ENCODE measurements at regions not wholly inside any gene's neighbourhood (a gene's known extent, or its start where the extent isn't known, plus 50 kb on each side); places are given as distances from the start of the nearest gene placed in this dataset.
"Not testable (repeated sequence)": the region's sequence is repeated elsewhere in the genome, so short reads cannot be mapped to it uniquely, and the experiment has no call there.

DNA sequence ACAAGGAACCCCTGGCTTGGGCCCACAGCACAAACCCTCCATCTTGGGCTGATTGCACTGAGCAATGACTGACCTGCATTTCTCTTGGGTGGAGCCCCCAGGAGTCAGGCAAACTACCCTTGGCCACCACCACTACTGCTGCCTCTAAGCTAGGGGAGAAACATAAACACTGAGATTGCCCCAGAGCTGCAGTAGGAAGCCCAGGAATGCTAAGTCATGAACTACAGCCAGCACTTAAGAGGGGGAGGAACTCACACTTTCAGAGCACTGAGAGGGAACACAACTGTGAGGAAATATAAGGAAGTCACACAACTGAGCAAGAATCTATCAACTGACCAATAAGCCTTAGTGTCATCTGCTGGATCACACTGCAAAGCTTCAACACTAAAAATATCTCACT is 111.6 kb upstream of the PPP3CA start:
- intact Hi-C loops (cut with DNase I): no loop called here
- ATAC-seq: no peak
- DNase-seq (ENCODE audit: missing footprints): no peak

DNA sequence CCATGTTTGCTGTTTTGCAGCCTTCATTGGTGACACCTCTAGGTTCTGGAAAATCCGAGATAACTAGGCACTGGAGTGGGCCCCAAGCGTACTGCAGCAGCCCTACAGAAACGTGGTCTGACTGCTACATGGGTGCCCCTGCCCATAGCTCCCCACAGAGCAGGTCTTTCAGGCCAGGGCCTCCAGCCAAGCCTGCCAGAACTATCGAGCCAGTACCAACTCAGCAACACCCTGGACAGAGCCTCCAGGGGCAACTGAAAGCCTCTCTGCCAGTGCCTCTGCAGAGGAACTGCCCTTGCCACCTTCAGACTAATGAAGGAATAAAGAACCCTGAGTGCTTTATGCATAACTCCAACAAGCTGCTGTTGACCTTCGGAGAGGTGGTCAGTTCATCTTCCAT is 111.1 kb upstream of the PPP3CA start:
- intact Hi-C loops (cut with DNase I): no loop called here
- no peak for DNase-seq (ENCODE audit: missing footprints)
- ATAC-seq: no peak

DNA sequence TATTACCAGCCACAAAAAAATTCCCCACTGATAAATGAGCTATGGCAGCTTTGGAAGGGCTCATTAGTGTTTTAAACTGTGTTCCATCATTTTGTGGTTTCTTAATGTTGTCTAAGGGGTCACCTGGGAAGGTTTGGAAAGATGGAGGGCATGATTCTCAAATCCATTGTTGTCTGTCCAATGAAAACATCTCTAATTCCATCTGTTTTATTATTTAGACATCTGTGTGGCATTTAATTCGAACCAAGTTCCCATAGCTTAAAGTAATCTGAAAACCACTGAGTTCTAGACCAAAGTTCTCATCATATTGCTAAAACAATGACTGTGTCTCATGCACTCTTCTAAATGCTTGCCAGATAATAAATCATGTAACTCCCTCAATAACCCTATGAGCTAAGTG is 103.8 kb upstream of the PPP3CA start:
- intact Hi-C loops (cut with DNase I): no loop called here
- DNase-seq (ENCODE audit: missing footprints) (no peak), ATAC-seq (no peak)

DNA sequence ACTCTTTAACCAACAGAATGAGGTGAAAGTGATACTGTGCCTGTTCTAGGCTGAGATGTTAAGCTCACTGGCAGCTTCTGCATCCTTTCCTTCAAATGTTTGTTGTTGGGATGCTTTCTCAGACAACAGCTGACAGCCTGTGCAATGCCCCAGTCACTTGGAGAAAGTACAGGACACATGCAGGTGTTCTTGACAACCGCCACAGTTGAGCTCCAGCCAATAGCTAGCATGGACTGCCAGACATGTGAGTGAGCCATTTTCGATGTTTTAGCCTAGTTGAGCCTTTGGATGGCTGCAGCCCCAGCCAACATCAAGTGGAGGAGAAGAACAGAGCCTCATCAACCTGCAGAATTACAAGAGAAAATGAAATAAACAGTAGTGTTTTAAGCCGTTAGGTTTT is 94.1 kb upstream of the PPP3CA start:
- no peak for ATAC-seq
- intact Hi-C loops (cut with DNase I): no loop called here
- no peak for DNase-seq (ENCODE audit: missing footprints)

DNA sequence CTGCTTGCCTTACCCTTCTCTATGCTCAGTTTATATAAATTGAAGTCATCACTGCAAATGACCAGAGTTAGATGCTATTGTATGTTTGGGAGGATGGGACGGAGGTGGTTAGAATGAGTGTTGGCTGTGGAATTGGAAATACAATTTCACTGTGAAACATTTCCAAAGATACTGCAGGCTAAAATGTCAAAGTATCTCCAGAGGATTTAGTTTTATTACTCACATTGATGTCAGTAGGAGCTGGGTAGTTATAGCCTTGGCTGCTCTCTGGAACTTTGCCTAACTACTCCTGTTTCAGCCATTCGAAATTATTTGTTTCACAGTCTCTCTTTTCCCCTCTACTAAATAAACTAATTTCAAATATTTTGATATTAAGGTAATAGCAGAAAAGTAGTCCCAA is 92.6 kb upstream of the PPP3CA start:
- ATAC-seq (peak; percentile 70), DNase-seq (ENCODE audit: missing footprints) (no peak)
- intact Hi-C loops (cut with DNase I): no loop called here

DNA sequence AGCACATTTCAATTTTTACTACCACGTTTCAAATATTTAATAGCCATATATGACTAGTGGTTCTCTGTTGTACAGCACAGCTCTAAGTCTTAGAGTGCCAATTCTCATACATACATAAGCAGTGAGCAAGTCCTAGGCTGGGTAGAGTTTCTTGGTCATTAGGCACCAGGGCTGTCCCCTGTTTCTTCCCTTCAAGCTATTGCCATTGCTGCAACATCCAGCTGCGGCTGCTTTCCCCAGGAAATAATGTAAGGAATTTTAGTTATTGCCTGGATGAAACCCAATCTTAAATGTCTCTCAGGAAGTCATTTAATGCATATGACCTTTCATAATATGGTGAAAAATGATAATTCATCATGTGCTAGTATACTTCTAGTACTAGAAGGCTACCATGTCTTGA is 74.1 kb upstream of the PPP3CA start:
- ATAC-seq (no peak), DNase-seq (ENCODE audit: missing footprints) (no peak)
- intact Hi-C loops (cut with DNase I): no loop called here

DNA sequence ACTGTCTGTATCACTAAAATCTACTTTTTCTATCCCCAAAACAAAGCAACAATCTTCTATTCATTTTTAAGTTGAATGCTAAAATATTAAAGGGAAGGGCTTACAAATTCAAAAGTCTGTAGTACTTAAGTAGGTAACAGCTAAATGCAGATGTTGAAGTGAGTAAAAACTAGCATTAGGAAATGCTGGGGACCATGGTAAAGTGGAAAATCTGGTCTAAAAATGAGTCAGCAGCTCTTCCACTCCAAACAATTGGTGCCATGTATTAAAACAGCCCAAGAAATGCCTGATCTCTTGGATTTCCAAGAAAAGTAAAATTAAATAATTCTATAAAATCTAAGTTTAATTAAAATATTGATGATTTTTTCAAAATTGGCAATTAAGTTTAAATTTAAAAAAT is 73.3 kb upstream of the PPP3CA start:
- intact Hi-C loops (cut with DNase I): no loop called here
- ATAC-seq (no peak), DNase-seq (ENCODE audit: missing footprints) (no peak)

DNA sequence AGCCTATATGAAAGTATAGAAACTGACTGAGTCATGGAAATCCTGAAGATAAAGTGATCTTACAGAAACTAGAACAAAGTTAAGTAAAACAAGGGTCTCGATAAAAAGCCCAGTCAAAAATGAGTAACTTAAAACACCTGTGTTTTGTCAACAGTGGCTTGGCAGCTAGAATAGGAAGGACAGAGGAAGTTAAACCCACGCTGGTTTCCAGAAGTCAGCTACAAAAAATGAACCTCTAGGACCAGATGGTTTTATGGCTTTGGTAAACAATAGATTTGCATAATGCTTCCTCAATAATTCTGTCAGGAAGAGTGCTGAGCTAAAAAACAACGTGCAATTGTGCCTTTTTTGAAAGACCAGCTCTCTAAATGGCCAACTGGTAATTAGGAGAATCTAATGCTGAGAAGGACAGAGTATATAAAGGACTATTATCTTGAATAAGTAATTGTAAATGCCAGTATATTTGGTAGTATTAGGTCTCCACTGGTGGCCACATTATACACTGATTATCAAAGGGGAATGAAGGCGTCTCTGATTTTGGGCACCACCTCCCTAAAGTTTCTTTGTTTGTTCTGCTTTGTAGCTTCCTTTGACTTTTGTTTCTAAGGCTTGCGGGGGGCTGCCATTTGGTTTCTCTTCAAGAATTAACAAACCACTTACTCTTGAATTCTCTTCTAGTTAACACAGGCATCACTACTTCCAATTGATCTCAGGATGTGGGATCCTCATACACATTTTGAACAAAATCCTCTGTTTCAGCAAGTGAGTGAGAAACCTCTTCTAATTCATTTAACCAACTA is 72.2 kb upstream of the PPP3CA start:
- DNase-seq (ENCODE audit: missing footprints) (no peak), ATAC-seq (no peak)
- intact Hi-C loops (cut with DNase I): no loop called here

DNA sequence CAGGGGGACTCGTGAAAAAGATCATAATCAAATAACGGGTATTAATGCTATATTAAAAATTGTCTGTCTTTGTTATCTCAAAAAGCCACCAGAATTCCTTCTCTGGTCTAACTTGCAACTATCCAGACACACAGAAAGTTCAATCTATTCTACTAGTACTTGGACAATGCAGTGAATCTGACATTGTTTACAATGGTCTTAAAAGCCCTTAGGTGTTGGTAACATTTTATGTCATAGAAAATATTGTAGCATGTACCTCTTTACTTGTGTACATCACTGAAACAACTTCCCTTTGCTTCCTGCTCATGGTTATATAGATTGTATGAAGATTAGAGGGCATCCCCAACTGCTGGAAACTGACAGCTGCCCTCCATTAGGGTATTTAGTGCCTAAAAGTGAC is 71.1 kb upstream of the PPP3CA start:
- DNase-seq (ENCODE audit: missing footprints) (no peak), ATAC-seq (no peak)
- intact Hi-C loops (cut with DNase I): no loop called here

DNA sequence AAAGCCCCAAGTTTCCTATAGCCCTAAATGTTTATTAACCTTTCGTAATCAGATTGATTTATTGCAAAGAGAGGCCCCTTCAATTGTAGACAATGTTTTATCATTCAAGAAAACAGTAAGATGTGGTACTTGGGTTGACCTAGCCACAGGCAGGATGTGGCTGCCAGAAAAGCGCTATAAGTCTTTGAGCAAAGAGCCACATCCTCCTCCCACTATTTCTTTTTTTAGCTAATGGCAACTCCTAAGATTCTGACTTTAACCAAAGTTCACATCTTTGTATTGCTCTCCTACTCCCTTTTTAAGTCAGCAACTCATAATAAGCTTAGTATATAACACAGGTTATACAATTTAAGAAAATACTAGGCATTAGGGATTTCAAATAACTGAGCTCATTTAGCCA is 70.7 kb upstream of the PPP3CA start:
- intact Hi-C loops (cut with DNase I): no loop called here
- no peak for DNase-seq (ENCODE audit: missing footprints)
- ATAC-seq: no peak

DNA sequence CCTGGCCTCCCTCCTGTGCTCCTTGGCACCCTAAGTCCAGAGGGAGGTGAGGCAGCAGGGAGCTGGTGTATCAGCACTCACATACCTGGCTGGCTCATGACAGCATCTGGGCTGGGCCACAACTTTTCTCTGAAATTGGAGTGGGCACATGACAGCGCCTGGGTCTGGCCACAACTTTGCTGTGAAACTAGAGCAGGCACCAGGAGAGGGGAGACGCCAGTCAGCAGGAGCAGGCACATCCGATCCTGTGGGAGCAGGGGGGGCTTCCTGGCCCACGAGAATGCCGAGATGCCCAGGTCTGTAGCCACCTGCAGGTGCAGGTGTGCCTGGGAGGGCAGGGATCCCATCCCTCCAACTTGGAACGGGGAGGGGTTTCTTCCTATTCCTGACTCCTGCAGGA is 69.7 kb upstream of the PPP3CA start:
- DNase-seq (ENCODE audit: missing footprints) (no peak), ATAC-seq (no peak)
- intact Hi-C loops (cut with DNase I): no loop called here

DNA sequence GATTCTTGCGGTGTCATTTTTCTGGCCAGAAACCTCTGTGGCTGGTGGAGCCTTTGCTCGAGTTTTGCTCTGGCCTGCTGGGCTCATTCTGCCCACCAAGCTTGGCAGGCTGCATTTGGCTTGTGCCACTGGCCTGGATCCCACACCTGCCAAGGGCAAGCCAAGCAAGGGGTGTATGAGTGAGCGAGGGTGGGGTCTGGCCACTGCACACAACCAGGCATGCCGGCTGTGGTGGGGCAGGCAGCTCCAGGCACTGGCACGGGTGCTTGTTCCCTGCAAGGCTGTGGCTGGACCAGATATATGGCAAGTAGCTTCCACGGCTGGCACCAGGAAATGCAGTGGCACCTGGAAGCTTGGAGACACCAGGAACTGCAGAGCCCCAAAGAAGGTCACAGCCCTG is 68.6 kb upstream of the PPP3CA start:
- no peak for DNase-seq (ENCODE audit: missing footprints)
- no peak for ATAC-seq
- intact Hi-C loops (cut with DNase I): no loop called here

DNA sequence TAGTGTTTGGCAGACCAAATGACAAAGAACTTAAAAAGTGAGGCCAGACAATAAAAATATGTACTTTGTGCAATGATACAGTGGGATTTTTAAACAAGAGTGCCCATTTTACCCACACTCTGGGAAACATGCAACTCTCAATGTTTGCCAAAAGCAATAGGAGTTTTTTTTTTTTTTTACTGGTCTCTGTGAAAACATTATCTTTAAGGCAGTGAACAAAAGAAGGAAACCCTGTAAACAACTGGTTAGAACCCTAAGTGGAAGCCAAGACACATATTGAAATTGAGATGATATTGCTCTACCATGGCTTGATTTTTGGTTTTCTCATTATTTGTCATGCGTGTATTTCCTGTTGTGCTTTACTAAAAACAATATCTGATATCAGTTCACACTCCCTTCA is 67.2 kb upstream of the PPP3CA start:
- intact Hi-C loops (cut with DNase I): no loop called here
- ATAC-seq (no peak), DNase-seq (ENCODE audit: missing footprints) (no peak)

DNA sequence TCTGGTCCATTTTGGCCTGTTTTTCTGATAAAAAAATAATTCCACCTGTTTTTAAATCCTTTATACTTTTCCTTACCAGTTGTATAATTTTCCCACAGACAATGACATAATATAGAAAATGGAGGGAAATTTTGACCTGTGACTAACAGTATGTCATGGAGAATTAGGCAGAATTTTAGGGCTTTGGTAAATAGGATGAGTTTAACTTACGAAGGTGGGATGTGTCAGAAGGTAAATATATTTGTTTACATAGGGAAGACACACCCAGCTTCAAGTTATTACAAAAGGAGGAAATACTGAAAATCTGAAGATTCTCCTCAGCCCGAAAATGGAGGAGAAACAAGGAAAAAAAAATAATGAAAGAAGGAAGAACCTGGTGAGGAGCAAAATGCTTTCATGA is 64.6 kb upstream of the PPP3CA start:
- DNase-seq (ENCODE audit: missing footprints) (no peak), ATAC-seq (no peak)
- intact Hi-C loops (cut with DNase I): no loop called here

DNA sequence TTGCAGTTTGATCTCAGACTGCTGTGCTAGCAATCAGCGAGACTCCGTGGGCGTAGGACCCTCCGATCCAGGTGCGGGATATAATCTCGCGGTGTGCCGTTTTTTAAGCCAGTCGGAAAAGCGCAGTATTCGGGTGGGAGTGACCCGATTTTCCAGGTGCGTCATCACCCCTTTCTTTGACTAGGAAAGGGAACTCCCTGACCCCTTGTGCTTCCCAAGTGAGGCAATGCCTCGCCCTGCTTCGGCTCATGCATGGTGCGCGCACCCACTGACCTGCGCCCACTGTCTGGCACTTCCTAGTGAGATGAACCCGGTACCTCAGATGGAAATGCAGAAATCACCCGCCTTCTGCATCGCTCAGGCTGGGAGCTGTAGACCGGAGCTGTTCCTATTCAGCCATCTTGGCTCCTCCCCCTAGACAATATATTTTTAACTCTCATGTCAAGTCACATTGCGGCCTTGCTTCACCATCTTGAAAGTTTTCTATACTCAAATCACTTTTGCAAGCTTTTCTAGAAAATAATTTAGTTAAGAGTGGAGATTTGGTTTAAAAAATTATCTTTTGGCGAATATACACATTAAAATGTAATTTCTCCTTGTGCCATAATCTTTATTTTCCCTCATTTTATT is 64.1 kb upstream of the PPP3CA start:
- DNase-seq (ENCODE audit: missing footprints); intact Hi-C loops (cut with DNase I); ATAC-seq: not testable (repeated sequence)

DNA sequence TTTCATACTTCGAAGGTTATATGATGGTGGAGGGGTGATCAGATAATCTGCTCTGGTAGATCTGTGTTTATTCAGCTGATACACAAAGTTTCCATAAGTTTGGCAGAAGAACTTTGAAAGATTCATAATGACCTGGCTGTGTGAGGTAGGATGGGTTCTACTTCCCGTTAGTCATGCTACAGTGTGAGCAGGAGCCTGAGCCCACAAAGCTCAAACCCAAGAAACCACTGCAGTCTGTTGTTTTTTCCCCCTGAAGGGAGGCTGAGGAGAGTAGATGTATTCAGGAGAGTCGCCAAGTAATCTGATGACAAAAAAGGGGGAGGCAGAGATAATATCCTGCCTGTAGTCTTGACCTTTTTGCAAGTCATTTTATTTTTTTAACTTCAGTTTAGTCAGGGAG is 52.8 kb upstream of the PPP3CA start:
- DNase-seq (ENCODE audit: missing footprints): no peak
- no peak for ATAC-seq
- intact Hi-C loops (cut with DNase I): no loop called here

DNA sequence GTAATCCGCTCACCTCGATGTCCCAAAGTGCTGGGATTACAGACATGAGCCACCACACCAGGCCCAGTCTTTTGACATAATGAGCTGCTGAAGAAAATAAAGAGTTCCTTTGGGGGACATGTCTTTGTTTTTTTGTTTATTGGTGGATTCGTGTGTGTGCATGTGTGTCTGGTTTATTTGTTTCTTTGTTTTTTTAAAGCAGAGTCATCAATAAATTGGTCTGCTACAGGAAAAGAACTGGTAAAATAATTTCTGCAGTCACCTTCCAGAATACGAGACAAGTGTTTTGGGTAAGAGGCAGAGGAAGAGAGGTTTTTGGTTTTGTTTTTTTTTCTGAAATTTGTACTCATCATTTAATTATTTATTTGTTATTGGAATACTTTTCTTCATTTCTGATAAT is 51.5 kb upstream of the PPP3CA start:
- DNase-seq (ENCODE audit: missing footprints) (no peak), ATAC-seq (no peak)
- intact Hi-C loops (cut with DNase I): no loop called here

Measured in Right ventricle myocardium inferior (tissue), 1 donor.